GM12892 (cell line): ENCODE measurements at regions not wholly inside any gene's neighbourhood (a gene's known extent, or its start where the extent isn't known, plus 50 kb on each side); places are given as distances from the start of the nearest gene placed in this dataset.

Experiments used
- DNase-seq: peaks from one replicate; pipeline ENCODE4 v3.0.0; 2011; ENCODE audit not compliant: insufficient read length
- FAIRE-seq: peaks from 2 replicates; lab custom pipeline; 2011; peaks lifted over from hg19 to GRCh38; lab: Jason Lieb, UNC
- POLR2A ChIP-seq: IDR thresholded peaks from 2 replicates; pipeline ENCODE4 v1.6.1; 2011; ENCODE audit warnings: low read depth, low read length, control low read depth
- POLR2AphosphoS5 ChIP-seq: IDR thresholded peaks from 2 replicates; pipeline ENCODE4 v1.6.1; 2011; ENCODE audit warnings: low read depth, low read length, control low read depth
- TAF1 ChIP-seq: IDR thresholded peaks from 2 replicates; pipeline ENCODE4 v1.6.1; 2011; ENCODE audit warnings: low read depth, mild to moderate bottlenecking, control low read depth, low read length, borderline replicate concordance

- TF ChIP-seq TAF1 (no peak), POLR2A (no peak), POLR2AphosphoS5 (no peak)
- no peak for FAIRE-seq
- DNase-seq = no peak
Measured at GRCh38 chr17:79459003-79459655, 151.7 kb downstream of the RBFOX3 start.

DNA sequence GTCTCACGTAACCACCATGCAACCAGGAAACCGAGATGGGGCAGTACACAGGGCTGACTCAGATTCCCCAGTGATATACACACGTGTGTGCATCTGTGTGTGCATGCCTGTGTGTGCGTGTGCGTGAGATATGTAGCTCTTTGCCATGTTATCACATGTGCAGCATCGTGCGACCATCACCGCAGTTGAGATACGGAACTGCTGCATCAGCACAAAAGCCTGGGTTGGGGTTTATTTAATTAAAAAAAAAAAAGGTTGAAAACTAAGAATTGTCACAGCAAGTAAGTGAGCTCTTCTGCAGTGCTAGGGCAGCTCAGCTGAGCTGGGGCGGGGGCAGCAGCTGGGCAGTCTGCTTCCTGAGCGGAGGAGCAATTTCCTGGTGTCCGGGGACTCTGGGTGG lies 152.5 kb downstream of the RBFOX3 start:
- FAIRE-seq = no peak
- DNase-seq = no peak
- no peak for TF ChIP-seq POLR2AphosphoS5
- no peak for TF ChIP-seq TAF1
- no peak for TF ChIP-seq POLR2A

DNA sequence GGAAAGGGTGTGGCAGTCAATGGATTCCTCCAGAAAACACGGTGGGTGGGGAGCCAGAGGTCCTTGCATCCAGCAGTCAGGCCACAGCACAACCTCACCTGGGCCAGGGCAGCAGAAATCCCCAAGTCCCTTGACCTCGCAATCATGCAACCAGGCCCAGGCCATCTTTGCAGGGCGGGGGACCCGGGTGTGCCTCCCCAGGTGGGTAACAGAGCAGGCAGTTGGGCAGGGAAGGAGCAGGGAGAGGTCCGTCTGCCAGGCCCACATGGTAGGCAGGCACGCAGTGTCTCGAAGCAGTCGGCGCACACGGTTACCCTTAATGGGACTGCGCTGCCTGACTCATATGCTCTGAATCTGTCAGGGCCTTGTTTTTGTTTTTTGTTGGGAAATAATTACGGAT lies 153.0 kb downstream of the RBFOX3 start:
- TF ChIP-seq TAF1 (no peak), POLR2A (no peak), POLR2AphosphoS5 (no peak)
- DNase-seq (no peak), FAIRE-seq (no peak)

- TF ChIP-seq POLR2AphosphoS5 (no peak), TAF1 (no peak), POLR2A (no peak)
- no peak for FAIRE-seq
- no peak for DNase-seq
Measured at GRCh38 chr17:79457376-79457775, 153.5 kb downstream of the RBFOX3 start.

DNA sequence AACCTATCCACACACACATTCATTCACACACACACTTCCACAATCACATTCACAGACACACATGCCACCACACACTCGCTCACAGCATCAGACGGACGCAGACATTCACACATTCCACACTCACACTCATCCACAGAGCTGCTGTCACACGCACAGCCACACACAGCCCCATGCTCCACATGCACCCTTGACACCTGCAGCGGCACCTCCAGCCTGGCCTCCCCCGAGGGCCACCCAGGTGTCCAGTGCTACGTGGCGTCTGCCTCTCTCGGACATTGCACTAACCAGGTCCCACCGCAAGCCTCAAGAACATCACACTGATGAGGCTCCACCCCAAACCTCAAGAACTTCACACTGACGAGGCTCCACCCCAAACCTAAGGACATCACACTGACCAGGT lies 155.2 kb downstream of the RBFOX3 start:
- TF ChIP-seq POLR2AphosphoS5 (no peak), TAF1 (no peak), POLR2A (no peak)
- DNase-seq = no peak
- no peak for FAIRE-seq

DNA sequence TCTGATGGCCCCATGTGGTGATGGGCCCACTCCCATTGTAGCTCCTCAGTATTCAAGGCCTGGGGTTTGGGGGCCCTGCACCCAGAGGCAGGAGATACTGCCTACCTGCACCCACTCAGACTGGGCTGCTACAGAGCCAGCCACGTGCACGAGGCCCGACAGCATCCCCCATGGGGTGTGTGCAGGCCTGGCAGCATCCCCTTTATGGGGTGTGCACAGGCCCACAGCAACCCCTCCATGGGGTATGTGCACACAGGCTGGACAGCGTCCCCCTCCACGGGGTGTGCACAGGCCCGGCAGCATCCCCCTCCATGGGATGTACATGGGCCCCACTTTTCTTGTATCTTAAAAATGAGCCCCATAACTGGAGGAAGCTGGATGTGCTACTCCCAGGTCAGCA lies 156.0 kb downstream of the RBFOX3 start:
- FAIRE-seq (no peak), DNase-seq (no peak)
- TF ChIP-seq POLR2AphosphoS5 (no peak), TAF1 (no peak), POLR2A (no peak)

- no peak for DNase-seq
- FAIRE-seq = no peak
- TF ChIP-seq TAF1 (no peak), POLR2A (no peak), POLR2AphosphoS5 (no peak)
Measured at GRCh38 chr17:79453481-79453880, 157.4 kb downstream of the RBFOX3 start.

- no peak for TF ChIP-seq POLR2AphosphoS5
- no peak for TF ChIP-seq TAF1
- TF ChIP-seq POLR2A = no peak
- FAIRE-seq (no peak), DNase-seq (no peak)
Measured at GRCh38 chr17:79452706-79453105, 158.1 kb downstream of the RBFOX3 start.

- DNase-seq (no peak), FAIRE-seq (no peak)
- TF ChIP-seq POLR2A (no peak), POLR2AphosphoS5 (no peak), TAF1 (no peak)
Measured at GRCh38 chr17:79451167-79451566, 159.7 kb downstream of the RBFOX3 start.

- no peak for FAIRE-seq
Measured at GRCh38 chr17:79446399-79447009, 164.3 kb downstream of the RBFOX3 start.

DNA sequence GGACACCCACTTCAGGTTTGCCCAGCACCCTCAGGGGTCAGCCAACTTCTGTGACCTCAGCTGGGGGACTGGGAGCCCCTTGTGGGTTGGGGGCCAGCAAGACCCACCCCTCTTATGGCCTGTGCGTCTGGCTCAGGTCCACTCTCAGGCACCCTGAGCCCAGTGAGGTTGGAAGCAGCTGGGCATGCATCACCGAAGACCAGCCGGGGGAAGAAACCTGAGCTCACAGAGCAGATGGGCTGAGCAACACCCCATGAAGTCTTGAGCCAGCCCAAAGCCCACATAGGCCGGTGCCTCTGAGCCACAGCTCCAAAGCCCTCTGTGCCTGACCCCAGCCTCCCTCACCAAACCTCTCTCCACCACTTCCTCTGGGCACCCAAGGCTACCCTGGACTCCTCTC lies 166.7 kb downstream of the RBFOX3 start:
- TF ChIP-seq TAF1 (no peak), POLR2AphosphoS5 (no peak), POLR2A (no peak)
- DNase-seq = no peak
- no peak for FAIRE-seq

More at GRCh38 chr17:79446399-79447009, 164.3 kb downstream of the RBFOX3 start:
- DNase-seq = no peak
- TF ChIP-seq POLR2AphosphoS5 = no peak
- TF ChIP-seq TAF1 = no peak
- TF ChIP-seq POLR2A = no peak

DNA sequence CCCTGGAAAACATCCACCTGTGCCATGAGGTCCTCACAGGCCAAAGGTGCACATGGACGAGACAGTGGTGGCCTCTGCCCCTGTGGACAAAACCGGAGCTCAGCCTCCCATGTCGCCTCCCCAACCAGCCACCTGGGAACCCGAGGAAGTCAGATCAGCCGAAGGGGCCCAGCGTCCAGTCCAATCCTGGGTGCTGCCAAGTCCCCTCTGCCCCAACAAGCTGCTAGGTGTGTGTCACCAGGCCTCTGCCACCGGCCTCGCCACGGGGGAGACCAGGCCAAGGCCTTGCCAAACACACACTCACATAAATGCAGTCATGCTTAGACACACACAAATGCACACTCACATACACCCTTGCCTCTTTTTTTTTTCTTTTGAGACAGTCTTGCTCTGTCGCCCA lies 167.8 kb downstream of the RBFOX3 start:
- no peak for DNase-seq
- FAIRE-seq = no peak
- TF ChIP-seq POLR2AphosphoS5 (no peak), TAF1 (no peak), POLR2A (no peak)

DNA sequence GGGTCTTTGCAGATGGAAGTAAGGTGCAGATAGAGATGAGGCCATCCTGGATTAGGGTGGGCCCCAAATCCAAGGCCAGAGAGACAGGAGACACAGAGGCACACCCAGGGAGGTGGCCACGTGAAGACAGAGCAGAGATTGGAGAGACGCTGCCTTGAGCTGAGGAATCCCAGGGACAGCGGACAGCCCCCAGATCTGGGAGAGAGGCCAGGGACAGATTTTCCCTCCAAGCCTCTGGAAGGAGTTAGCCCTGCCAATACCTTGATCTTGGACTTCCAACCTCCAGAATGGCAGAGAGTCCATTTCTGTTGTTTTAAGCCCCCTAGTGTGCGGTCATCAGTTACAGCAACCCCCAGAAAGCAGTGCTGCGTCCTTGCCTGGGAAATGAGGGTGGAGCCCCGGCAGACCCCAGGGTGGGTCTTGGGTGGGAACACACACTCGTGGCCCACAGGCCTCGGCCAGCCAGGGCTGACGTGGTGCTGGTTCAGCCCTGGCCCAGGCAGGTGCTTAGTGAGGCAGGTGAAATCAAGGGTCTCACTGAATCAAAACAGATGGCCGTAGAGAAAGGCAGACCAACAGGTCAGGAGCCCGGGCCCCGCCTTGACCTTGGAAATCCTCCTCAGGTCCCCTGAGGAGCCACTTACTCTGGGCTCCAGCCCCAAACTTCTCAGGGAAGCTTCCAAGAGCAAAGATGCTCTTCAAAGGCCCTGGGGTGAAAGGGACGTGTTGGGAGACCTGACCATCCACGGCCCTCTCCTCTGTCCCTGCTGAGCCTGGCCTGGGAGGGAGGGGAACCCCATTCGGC lies 169.3 kb downstream of the RBFOX3 start:
- DNase-seq = no peak
- TF ChIP-seq POLR2A = no peak
- TF ChIP-seq TAF1 = no peak
- FAIRE-seq = no peak
